ENCODE measurements at regions not wholly inside any gene's neighbourhood (a gene's known extent, or its start where the extent isn't known, plus 50 kb on each side); places are given as distances from the start of the nearest gene placed in this dataset.

DNA sequence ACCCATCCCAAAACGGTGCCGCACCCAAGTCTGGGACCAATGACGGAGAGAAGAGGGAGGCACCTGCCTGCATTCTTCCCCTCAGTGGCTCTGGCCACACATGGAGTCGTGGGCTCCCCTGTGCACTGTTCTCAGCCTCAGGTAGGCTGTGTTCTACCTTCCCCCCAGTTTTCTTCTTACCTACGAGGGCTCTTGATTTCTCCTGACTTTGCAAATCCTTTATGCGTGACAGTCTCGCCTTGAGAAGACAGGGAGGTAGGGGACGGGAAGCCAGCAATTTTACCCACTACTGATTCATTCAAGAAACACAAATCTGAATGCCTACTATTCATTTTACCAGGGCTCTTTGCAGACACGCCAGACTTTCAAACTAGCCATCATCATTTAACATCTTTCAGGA lies 261.3 kb upstream of the NSMCE3 start:
- Histone ChIP-seq H3K4me3 (no peak overlapping the region), H3K4me1 (no peaks in the 10 kb centered on the region), H3K27me3 (peaks cover 0 to 3% (median 0%) of the 10 kb centered on the region in 4 donors), H3K9me3 (no peaks in the 10 kb centered on the region), H3K36me3 (no peaks in the 10 kb centered on the region), H3K27ac (no peak overlapping the region)
- TF ChIP-seq POLR2A (IDR thresholded peaks at IDR 0.05): no peak
- TF ChIP-seq, protein P1, sequence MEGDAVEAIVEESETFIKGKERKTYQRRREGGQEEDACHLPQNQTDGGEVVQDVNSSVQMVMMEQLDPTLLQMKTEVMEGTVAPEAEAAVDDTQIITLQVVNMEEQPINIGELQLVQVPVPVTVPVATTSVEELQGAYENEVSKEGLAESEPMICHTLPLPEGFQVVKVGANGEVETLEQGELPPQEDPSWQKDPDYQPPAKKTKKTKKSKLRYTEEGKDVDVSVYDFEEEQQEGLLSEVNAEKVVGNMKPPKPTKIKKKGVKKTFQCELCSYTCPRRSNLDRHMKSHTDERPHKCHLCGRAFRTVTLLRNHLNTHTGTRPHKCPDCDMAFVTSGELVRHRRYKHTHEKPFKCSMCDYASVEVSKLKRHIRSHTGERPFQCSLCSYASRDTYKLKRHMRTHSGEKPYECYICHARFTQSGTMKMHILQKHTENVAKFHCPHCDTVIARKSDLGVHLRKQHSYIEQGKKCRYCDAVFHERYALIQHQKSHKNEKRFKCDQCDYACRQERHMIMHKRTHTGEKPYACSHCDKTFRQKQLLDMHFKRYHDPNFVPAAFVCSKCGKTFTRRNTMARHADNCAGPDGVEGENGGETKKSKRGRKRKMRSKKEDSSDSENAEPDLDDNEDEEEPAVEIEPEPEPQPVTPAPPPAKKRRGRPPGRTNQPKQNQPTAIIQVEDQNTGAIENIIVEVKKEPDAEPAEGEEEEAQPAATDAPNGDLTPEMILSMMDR (IDR thresholded peaks at IDR 0.05): no peak
- WGBS, 2 donors: 74 to 76% methylated on average over 9 of the region's 9 CpGs
- intact Hi-C loops (cut with DNase I): no loop called here
- DNase-seq: no peak

DNA sequence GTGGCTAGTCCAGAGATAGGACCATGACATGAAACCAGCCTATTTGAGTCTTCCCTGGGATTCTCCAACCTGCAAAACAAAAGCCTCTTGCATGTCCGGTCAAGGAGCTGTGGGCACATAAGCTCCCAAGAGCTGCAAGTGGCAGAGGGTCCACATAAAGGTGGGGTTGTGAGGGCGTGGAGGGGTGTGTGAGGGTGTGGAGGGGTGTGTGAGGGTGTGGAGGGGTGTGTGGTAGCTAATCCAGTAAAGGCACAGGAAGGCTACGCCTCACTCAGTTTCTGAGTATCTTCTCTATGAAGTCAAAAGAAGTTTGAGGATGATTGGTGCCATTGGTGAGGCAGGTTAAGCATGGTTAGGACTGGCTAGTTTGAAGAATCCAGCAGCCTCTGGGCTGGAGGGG lies 259.4 kb upstream of the NSMCE3 start:
- intact Hi-C loops (cut with DNase I): no loop called here
- no peaks in the 10 kb centered on the region for H3K9me3 ChIP-seq

DNA sequence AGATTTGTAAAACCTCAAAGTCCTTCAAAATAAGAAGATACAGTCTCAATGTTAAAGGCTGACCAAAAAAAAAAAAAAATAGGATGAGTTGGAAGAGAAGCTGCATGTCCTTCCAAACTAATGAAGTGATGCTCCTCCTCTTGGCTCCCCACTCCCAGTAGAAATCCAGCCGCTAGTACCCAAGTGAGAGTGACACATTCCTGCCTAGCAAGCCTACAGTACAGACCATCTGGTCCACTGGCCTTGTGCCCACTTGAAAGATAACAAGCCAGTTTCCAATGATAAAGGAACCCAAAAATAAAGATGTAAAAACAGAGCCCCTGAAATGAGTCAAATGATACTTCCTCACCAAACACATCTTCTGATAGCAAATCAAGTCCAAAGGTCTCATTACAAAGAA lies 258.7 kb upstream of the NSMCE3 start:
- no peak for DNase-seq
- no peak overlapping the region for H3K27ac ChIP-seq
- no peaks in the 10 kb centered on the region for H3K36me3 ChIP-seq
- TF ChIP-seq, protein P1 (IDR thresholded peaks at IDR 0.05): no peak
- no peak for TF ChIP-seq POLR2A (IDR thresholded peaks at IDR 0.05)
- 63 to 73% methylated on average over 1 of the region's 1 CpG for WGBS, 2 donors
- peaks cover 0 to 3% (median 0%) of the 10 kb centered on the region in 4 donors for H3K27me3 ChIP-seq
- no peaks in the 10 kb centered on the region for H3K9me3 ChIP-seq
- H3K4me1 ChIP-seq: no peaks in the 10 kb centered on the region
- intact Hi-C loops (cut with DNase I): no loop called here
- H3K4me3 ChIP-seq: no peak overlapping the region

More for the DNA sequence above, 259.4 kb upstream of the NSMCE3 start:
- H3K4me3 ChIP-seq: no peak overlapping the region
- H3K36me3 ChIP-seq: no peaks in the 10 kb centered on the region
- TF ChIP-seq POLR2A (IDR thresholded peaks at IDR 0.05): no peak
- TF ChIP-seq, protein P1 (IDR thresholded peaks at IDR 0.05): no peak
- WGBS, 2 donors: 83 to 88% methylated on average over 1 of the region's 3 CpGs
- peaks cover 0 to 3% (median 0%) of the 10 kb centered on the region in 4 donors for H3K27me3 ChIP-seq
- H3K4me1 ChIP-seq: no peaks in the 10 kb centered on the region
- H3K27ac ChIP-seq: no peak overlapping the region
- DNase-seq: no peak

DNA sequence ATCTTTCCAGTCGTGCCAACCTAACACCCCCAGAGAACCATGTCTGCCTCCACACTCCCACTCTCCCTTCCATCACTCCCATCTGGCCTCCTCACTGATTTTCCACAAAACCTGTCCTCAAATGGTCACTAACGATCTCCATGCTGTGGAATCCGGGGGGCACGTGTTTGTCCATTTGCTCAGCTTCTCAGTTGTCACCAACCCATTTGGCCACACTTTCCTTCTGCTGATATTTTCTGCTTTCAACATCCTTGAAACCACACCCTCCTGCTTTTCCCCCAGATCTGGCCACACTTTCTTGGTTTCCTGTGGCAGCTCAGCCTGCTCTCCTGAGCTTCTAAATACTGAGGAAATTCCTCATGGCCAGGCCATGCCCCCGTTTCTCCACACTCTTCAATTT lies 257.2 kb upstream of the NSMCE3 start:
- Histone ChIP-seq H3K4me1 (no peaks in the 10 kb centered on the region), H3K4me3 (no peak overlapping the region), H3K27me3 (peaks cover 0 to 3% (median 0%) of the 10 kb centered on the region in 4 donors), H3K9me3 (no peaks in the 10 kb centered on the region), H3K27ac (no peak overlapping the region), H3K36me3 (no peaks in the 10 kb centered on the region)
- TF ChIP-seq POLR2A (IDR thresholded peaks at IDR 0.05): no peak
- TF ChIP-seq, protein P1 (IDR thresholded peaks at IDR 0.05): no peak
- 50 to 61% methylated on average over 5 of the region's 5 CpGs for WGBS, 2 donors
- DNase-seq: no peak
- intact Hi-C loops (cut with DNase I): no loop called here

DNA sequence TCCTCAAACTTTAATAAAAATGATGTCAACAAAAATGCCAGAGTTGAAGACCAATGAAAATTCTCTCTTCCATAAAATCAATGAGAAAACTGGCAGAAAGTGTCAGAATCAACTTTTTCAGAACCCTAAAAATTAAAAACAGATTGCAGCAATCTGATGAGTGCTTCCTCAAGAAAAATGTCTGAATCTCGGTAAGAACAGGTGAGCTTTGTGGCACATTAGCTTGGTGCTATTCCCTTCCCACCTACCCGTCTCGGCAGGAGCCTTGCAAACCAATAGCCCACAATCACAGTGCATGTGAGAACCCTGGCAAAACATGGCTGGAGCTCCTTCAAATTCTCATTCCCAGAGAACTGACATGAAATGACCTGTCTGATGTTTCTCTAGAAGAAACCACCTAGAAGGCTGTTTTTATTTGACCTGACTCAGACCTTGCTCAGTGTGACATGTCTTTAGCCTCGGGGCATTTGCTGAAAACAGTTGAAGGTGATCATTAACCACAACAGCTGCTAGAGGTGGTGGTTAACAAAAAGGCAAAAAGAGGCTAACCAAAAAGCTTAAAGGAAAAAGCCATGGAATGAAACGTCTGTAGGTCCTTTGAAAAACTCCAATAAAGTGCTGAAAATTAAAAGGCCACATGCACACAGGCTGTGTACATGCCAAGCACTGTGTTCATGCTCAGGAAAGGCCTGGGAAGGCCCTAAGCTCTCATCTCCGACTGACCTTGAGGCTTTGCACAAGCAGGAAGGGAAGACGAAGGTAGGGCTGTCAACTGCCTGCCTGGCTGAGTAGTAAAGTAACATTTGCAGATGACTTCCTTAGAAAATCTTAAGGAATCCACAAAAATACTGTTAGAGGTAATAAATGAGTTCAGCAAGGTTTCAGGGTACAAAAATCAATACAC lies 253.0 kb upstream of the NSMCE3 start:
- H3K4me3 ChIP-seq: no peak overlapping the region
- H3K4me1 ChIP-seq: no peaks in the 10 kb centered on the region
- peaks cover 0 to under 1% (median 0%) of the 10 kb centered on the region in 4 donors for H3K27me3 ChIP-seq
- H3K36me3 ChIP-seq: no peaks in the 10 kb centered on the region
- no peak for DNase-seq
- peaks cover 0 to 8% (median 7%) of the 10 kb centered on the region in 3 donors for H3K9me3 ChIP-seq
- TF ChIP-seq POLR2A (IDR thresholded peaks at IDR 0.05): no peak
- TF ChIP-seq, protein P1 (IDR thresholded peaks at IDR 0.05): no peak
- H3K27ac ChIP-seq: no peak overlapping the region
- intact Hi-C loops (cut with DNase I): no loop called here
- WGBS, 2 donors: 42 to 43% methylated on average over 7 of the region's 7 CpGs
